Pancreas (tissue), 10 donors: ENCODE measurements at regions not wholly inside any gene's neighbourhood (a gene's known extent, or its start where the extent isn't known, plus 50 kb on each side); places are given as distances from the start of the nearest gene placed in this dataset.

Source experiments
- ATAC-seq, 4 donors: fragments of 200-7000 bp; cut with Tn5 transposase; one replicate each; pipeline versions ENCODE4 v1.8.0 to v1.9.1; 2020; ENCODE audit warnings: mild to moderate bottlenecking in 4 of 4, moderate library complexity in 4 of 4
- DNase-seq, 6 donors: peaks; one replicate each; pipeline ENCODE4 v3.0.0-alpha.2; 2020
- FAIRE-seq: peaks from 2 replicates; lab custom pipeline; 2012; peaks lifted over from hg19 to GRCh38; lab: Jason Lieb, UNC
- H3K27ac ChIP-seq, 4 donors: fragments of 200-600 bp; sonication (generic); 1 replicate in 3 of 4; 2 replicates in 1 of 4; pipeline versions ENCODE4 v1.5.0 to v1.8.0; 2020
- H3K27me3 ChIP-seq, 4 donors: fragments of 200-600 bp; one replicate each; pipeline ENCODE4 v1.8.0; 2021
- H3K36me3 ChIP-seq, 3 donors: fragments of 200-600 bp; sonication (generic) in 1 of 3; one replicate each; pipeline versions ENCODE4 v1.5.0 to v1.8.0; 2020 to 2021
- H3K4me1 ChIP-seq, 3 donors: fragments of 200-600 bp; one replicate each; pipeline ENCODE4 v1.8.0; 2021
- H3K4me3 ChIP-seq, 4 donors: fragments of 200-600 bp; sonication (generic) in 2 of 4; one replicate each; pipeline versions ENCODE4 v1.5.0 to v1.8.0; 2020 to 2021
- H3K9me3 ChIP-seq, 4 donors: fragments of 200-600 bp; one replicate each; pipeline ENCODE4 v1.8.0; 2021
- CTCF ChIP-seq, 4 donors: fragments of 200-600 bp; sonication (generic) in 3 of 4; IDR thresholded peaks; one replicate each; pipeline versions ENCODE4 v1.5.0 to v1.8.0; 2021; ENCODE audit warnings: antibody characterized with exemption in 4 of 4
- WGBS, 2 donors: extraction: QIAGEN DNeasy Blood & Tissue Kit; methylation state at CpG; one replicate each; pipeline ENCODE4 v1.1.7; 2013; 5-methylcytosine and 5-hydroxymethylcytosine counted together
- intact Hi-C, 3 donors: fragments of 100-400 bp; cut with DNase I; formaldehyde crosslinking; loops; one replicate each; pipeline versions ENCODE4 v1.11.1 to v1.14.2; 2022
- donor health status: healthy with polysubstance abuse.
- donor health status: DM: no; HTN: no; CAD: no; lungs with moderate emphysema.
- donor health status: DM: no; HTN: no; CAD: no.
- donor health status: control.
- donor health status: control.
- donor health status: Bipolar disorder and iron deficiency.
- donor health status: DM: yes; HTN: yes; CAD: no.
- donor health status: DM: no; HTN: no; CAD: no.
- donor health status: DM: no; HTN: no; CAD: no.
- donor health status: DM: yes; HTN: yes; CAD: no.

- H3K27me3 ChIP-seq, result no peaks in the 10 kb centered on the region
- H3K4me3 ChIP-seq, result no peak overlapping the region
- intact Hi-C loops, result no loop called here
- no peaks in the 10 kb centered on the region for H3K36me3 ChIP-seq
- no peak for ATAC-seq
- WGBS, 2 donors, result 87 to 90% methylated on average over 3 of the region's 3 CpGs
- no peak overlapping the region for H3K27ac ChIP-seq
- no peak for FAIRE-seq
- H3K9me3 ChIP-seq, result no peaks in the 10 kb centered on the region
- no peaks in the 10 kb centered on the region for H3K4me1 ChIP-seq
- DNase-seq, result no peak
- TF ChIP-seq CTCF (IDR thresholded peaks at IDR 0.05), result no peak
Observed at GRCh38 chr1:81197591-81197990, 603.1 kb upstream of the ADGRL2 start.

- FAIRE-seq (no peak), ATAC-seq (no peak), DNase-seq (no peak)
- no peak for TF ChIP-seq CTCF (IDR thresholded peaks at IDR 0.05)
- Histone ChIP-seq H3K27ac (no peak overlapping the region), H3K27me3 (no peaks in the 10 kb centered on the region), H3K9me3 (no peaks in the 10 kb centered on the region), H3K36me3 (no peaks in the 10 kb centered on the region), H3K4me1 (no peaks in the 10 kb centered on the region), H3K4me3 (no peak overlapping the region)
- 65 to 70% methylated on average over 7 of the region's 7 CpGs for WGBS, 2 donors
- intact Hi-C loops, result no loop called here
Observed at GRCh38 chr1:81192647-81193642, 607.8 kb upstream of the ADGRL2 start.

- no peaks in the 10 kb centered on the region for H3K9me3 ChIP-seq
- WGBS, 2 donors, result 69 to 81% methylated on average over 3 of the region's 3 CpGs
Observed at GRCh38 chr1:81190003-81190402, 610.7 kb upstream of the ADGRL2 start.

GRCh38 chr1:81187635-81188034 is 613.1 kb upstream of the ADGRL2 start:
- H3K27me3 ChIP-seq, result no peaks in the 10 kb centered on the region
- H3K4me1 ChIP-seq, result no peaks in the 10 kb centered on the region
- ATAC-seq, result no peak
- no peak for TF ChIP-seq CTCF (IDR thresholded peaks at IDR 0.05)
- no peaks in the 10 kb centered on the region for H3K9me3 ChIP-seq
- WGBS, 2 donors, result 56 to 69% methylated on average over 1 of the region's 1 CpG
- no peak overlapping the region for H3K4me3 ChIP-seq
- no peak for FAIRE-seq
- no peak for DNase-seq
- no peak overlapping the region for H3K27ac ChIP-seq
- H3K36me3 ChIP-seq, result no peaks in the 10 kb centered on the region
- intact Hi-C loops, result no loop called here

More at GRCh38 chr1:81190003-81190402, 610.7 kb upstream of the ADGRL2 start:
- Histone ChIP-seq H3K36me3 (no peaks in the 10 kb centered on the region), H3K4me1 (no peaks in the 10 kb centered on the region), H3K4me3 (no peak overlapping the region), H3K27ac (no peak overlapping the region), H3K27me3 (no peaks in the 10 kb centered on the region)
- no peak for FAIRE-seq
- intact Hi-C loops, result no loop called here
- no peak for TF ChIP-seq CTCF (IDR thresholded peaks at IDR 0.05)
- ATAC-seq, result no peak
- no peak for DNase-seq

GRCh38 chr1:81186261-81186660 is 614.5 kb upstream of the ADGRL2 start:
- no peaks in the 10 kb centered on the region for H3K9me3 ChIP-seq
- H3K4me1 ChIP-seq, result no peaks in the 10 kb centered on the region
- ATAC-seq (no peak), FAIRE-seq (no peak), DNase-seq (no peak)
- no peak for TF ChIP-seq CTCF (IDR thresholded peaks at IDR 0.05)
- intact Hi-C loops, result no loop called here
- H3K27me3 ChIP-seq, result no peaks in the 10 kb centered on the region
- H3K36me3 ChIP-seq, result no peaks in the 10 kb centered on the region
- WGBS, 2 donors, result 66 to 85% methylated on average over 2 of the region's 2 CpGs
- H3K27ac ChIP-seq, result no peak overlapping the region
- no peak overlapping the region for H3K4me3 ChIP-seq
